Breast epithelium (tissue), 4 donors: ENCODE measurements at regions not wholly inside any gene's neighbourhood (a gene's known extent, or its start where the extent isn't known, plus 50 kb on each side); places are given as distances from the start of the nearest gene placed in this dataset.

Source experiments
- DNase-seq, 2 donors: peaks; one replicate each; pipeline ENCODE4 v3.0.0-alpha.2; 2019; ENCODE audit warnings: low spot score in 2 of 2
- H3K27ac ChIP-seq, 2 donors: fragments of 200-600 bp; sonication (generic) in 1 of 2; one replicate each; pipeline ENCODE4 v1.5.1; 2016 to 2019; ENCODE audit warnings: mild to moderate bottlenecking in 1 of 2
- H3K27me3 ChIP-seq, 2 donors: fragments of 200-600 bp; sonication (generic) in 1 of 2; one replicate each; pipeline versions ENCODE4 v1.5.1 to v1.6.0; 2017 to 2019; ENCODE audit warnings: control low read depth in 1 of 2, mild to moderate bottlenecking in 1 of 2
- H3K36me3 ChIP-seq: fragments of 200-600 bp; one replicate; pipeline ENCODE4 v1.5.1; 2019
- H3K4me1 ChIP-seq, 2 donors: fragments of 200-600 bp; sonication (generic); one replicate each; pipeline ENCODE4 v1.5.1; 2016 to 2019; ENCODE audit warnings: control low read depth in 1 of 2
- H3K4me3 ChIP-seq, 3 donors: fragments of 200-600 bp; sonication (generic); 1 replicate in 2 of 3; 2 replicates in 1 of 3; pipeline ENCODE4 v1.5.1; 2016 to 2019; ENCODE audit warnings: mild to moderate bottlenecking in 3 of 3, moderate library complexity in 2 of 3
- H3K9me3 ChIP-seq, 2 donors: fragments of 200-600 bp; sonication (generic) in 1 of 2; one replicate each; pipeline ENCODE4 v1.5.1; 2016 to 2019; ENCODE audit warnings: control low read depth in 1 of 2
- POLR2A ChIP-seq: fragments of 450-650 bp; IDR thresholded peaks from one replicate; pipeline ENCODE4 v1.6.1; 2016; ENCODE audit warnings: antibody characterized with exemption, mild to moderate bottlenecking, moderate library complexity
- POLR2AphosphoS5 ChIP-seq, 3 donors: sonication (generic); formaldehyde crosslinking; IDR thresholded peaks; one replicate each; pipeline ENCODE4 v1.6.1; 2017; ENCODE audit warnings: antibody characterized with exemption in 3 of 3
- intact Hi-C: fragments of 100-400 bp; cut with DNase I; formaldehyde crosslinking; loops from one replicate; pipeline ENCODE4 v1.15.1; 2023; ENCODE audit warnings: low total_unique reads
- TF ChIP-seq, protein P1 (sequence below), 3 donors: fragments of 450-650 bp; IDR thresholded peaks; one replicate each; pipeline ENCODE4 v1.5.1; 2016 to 2017; ENCODE audit warnings: antibody characterized with exemption in 3 of 3, mild to moderate bottlenecking in 3 of 3, moderate library complexity in 3 of 3

DNA sequence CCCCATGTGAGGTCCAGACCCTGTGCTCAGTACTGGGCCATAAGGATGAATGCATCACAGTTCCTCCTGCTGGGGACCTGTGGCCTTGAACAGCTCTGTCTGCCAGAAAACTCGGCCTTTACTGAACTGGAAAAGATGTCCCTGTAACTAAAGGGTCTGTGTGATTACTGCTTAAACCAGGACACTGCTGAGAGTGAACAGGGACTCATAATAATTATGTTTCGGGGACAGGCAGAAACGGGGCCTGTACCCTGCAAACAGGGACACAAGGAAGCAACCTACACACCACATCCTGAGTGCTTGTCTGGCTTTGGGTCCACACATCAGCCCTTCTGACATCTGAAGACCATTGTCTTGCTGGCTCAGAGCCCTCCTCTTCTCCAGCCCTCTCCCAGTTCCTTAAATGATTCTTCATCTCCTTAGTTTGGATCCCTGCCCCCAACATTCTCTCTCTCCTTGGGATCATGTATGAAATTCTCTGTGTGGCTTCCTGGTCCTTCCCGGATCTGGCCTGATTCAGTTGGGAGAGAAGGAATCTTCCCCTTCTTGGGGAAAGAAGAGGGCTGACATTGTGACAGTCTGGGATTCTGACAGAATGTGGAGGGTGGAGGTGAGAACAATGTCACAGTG, 248.0 kb downstream of the MYCN start:
- intact Hi-C loops, result no loop called here
- Histone ChIP-seq H3K27ac (no peak overlapping the region), H3K9me3 (no peaks in the 10 kb centered on the region), H3K27me3 (no peaks in the 10 kb centered on the region), H3K36me3 (no peaks in the 10 kb centered on the region), H3K4me1 (no peaks in the 10 kb centered on the region), H3K4me3 (no peak overlapping the region)
- TF ChIP-seq, protein P1, sequence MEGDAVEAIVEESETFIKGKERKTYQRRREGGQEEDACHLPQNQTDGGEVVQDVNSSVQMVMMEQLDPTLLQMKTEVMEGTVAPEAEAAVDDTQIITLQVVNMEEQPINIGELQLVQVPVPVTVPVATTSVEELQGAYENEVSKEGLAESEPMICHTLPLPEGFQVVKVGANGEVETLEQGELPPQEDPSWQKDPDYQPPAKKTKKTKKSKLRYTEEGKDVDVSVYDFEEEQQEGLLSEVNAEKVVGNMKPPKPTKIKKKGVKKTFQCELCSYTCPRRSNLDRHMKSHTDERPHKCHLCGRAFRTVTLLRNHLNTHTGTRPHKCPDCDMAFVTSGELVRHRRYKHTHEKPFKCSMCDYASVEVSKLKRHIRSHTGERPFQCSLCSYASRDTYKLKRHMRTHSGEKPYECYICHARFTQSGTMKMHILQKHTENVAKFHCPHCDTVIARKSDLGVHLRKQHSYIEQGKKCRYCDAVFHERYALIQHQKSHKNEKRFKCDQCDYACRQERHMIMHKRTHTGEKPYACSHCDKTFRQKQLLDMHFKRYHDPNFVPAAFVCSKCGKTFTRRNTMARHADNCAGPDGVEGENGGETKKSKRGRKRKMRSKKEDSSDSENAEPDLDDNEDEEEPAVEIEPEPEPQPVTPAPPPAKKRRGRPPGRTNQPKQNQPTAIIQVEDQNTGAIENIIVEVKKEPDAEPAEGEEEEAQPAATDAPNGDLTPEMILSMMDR (IDR thresholded peaks at IDR 0.05), result no peak
- TF ChIP-seq POLR2AphosphoS5 (IDR thresholded peaks at IDR 0.05), result no peak
- no peak for TF ChIP-seq POLR2A
- no peak for DNase-seq

DNA sequence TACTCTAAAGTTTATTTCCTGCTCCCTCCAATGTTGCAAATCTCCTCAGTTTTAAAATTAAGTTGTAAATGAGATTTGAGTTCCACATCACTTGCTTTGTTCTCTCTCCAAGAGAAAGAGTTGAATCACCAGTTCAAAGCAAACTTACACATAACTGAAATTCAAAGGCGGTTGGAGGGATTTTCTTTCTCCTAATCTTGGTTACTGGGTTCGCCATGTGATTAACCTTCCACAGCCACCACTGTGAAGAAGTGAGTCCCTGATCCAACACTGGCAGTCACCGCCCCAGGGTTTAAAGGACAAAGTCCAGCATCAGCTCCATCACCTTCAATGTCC, 247.1 kb downstream of the MYCN start:
- H3K27ac ChIP-seq, result no peak overlapping the region
- no peaks in the 10 kb centered on the region for H3K9me3 ChIP-seq
- TF ChIP-seq, protein P1 (IDR thresholded peaks at IDR 0.05), result no peak
- TF ChIP-seq POLR2A (no peak), POLR2AphosphoS5 (IDR thresholded peaks at IDR 0.05) (no peak)
- no peak for DNase-seq
- H3K36me3 ChIP-seq, result no peaks in the 10 kb centered on the region
- no peaks in the 10 kb centered on the region for H3K4me1 ChIP-seq
- no peaks in the 10 kb centered on the region for H3K27me3 ChIP-seq
- no peak overlapping the region for H3K4me3 ChIP-seq
- intact Hi-C loops, result no loop called here

DNA sequence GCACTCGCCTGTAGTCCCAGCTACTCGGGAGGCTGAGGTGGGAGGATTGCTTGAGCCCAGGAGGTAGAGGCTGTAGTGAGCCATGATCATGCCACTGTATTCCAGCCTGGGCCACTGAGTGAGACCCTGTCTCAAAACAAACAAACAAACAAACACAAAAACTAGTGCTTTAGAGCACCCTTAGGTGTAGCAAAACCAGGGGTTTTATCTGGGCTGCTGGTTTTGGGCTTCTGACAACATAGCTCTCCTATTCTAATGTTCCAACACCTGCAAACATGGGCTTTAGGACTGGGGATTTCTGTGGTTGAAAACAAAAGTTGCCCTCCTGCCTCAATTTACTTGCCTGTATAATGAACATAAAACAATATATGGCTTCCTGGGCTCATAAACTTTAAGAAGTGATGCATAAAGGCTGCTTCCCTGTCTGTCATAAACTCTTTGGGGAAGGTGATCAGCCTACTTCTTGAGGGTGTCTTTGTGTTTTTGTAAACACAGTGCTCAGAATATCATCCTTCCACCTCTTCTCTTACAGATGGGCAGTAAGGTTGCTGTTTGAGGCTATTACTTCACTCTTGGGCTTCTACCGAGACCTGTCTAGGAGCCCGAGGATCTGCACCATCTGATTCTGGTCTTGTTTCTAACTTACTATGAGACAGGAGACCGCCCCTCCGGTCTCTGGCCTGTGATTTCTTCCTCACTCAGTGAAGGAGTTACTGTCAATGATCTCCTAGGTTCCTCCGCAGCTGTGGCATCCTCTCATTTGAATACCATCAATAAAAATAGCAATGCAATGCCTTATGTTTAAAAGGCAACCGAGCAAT, 246.5 kb downstream of the MYCN start:
- TF ChIP-seq POLR2AphosphoS5 (IDR thresholded peaks at IDR 0.05), result no peak
- TF ChIP-seq POLR2A, result no peak
- TF ChIP-seq, protein P1 (IDR thresholded peaks at IDR 0.05), result no peak
- intact Hi-C loops, result no loop called here
- H3K27ac ChIP-seq, result no peak overlapping the region
- no peaks in the 10 kb centered on the region for H3K9me3 ChIP-seq
- no peaks in the 10 kb centered on the region for H3K27me3 ChIP-seq
- H3K4me3 ChIP-seq, result no peak overlapping the region
- no peak for DNase-seq
- no peaks in the 10 kb centered on the region for H3K36me3 ChIP-seq
- H3K4me1 ChIP-seq, result no peaks in the 10 kb centered on the region

DNA sequence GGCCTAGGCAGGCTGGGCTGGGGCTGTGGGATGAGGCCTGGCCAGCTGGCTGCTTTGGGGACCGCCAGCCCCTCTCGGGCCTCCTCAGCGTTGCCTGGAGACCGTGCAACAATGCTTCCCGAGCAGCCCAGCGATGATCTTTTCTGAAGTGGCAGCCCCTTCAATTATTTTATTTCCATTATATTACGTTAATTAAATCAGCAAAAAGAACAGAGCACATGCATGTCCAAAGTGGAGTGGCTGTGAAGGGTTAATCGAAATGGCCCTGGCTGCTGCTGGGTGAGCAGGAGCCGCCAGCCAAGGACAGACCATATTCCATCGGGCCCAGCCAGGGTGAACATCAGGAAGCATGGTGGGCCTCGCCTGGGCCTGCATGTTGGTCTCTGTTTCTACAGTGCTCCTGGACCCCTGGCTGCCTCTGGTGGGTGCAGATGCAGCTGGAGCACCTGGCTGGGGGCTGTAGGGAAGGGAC, 245.5 kb downstream of the MYCN start:
- intact Hi-C loops, result no loop called here
- no peak for DNase-seq
- Histone ChIP-seq H3K4me3 (no peak overlapping the region), H3K36me3 (no peaks in the 10 kb centered on the region), H3K9me3 (no peaks in the 10 kb centered on the region), H3K27ac (no peak overlapping the region), H3K4me1 (no peaks in the 10 kb centered on the region), H3K27me3 (no peaks in the 10 kb centered on the region)
- TF ChIP-seq, protein P1 (IDR thresholded peaks at IDR 0.05), result no peak
- no peak for TF ChIP-seq POLR2AphosphoS5 (IDR thresholded peaks at IDR 0.05)
- no peak for TF ChIP-seq POLR2A

DNA sequence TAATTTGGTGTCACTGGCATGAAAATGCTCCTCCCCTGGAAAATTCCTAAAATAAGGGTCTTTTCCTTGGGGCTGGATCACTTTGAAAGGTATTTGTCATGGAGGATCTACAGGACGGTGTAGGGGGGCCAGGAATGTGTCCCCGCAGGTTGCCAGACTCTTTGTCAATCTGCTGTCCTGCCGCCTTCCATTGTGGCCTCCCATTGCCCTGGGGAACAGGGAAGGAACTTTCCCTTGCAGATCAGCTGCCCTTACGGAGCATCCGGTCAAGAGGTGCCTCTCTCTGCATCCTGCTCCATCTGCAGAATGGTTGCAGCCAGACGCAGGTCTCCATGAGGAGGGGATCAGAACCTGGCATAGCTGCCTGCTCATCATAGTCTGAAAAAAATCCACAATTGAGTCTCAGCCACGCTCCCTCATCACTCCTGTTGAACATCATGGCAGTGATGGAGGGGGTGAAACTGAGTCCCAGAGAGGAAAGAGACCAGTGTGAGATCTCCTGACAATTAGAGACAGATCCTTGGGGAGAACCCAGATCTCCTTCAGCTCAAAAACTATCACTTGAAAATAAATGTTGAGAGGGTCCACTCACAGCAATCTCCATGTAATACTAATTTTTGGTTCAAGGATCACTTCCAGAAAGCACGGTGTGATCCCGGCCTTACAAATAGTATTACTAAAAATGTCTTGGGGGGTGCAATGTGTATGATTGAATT, 244.8 kb downstream of the MYCN start:
- Histone ChIP-seq H3K4me3 (no peak overlapping the region), H3K27ac (no peak overlapping the region), H3K4me1 (no peaks in the 10 kb centered on the region), H3K9me3 (no peaks in the 10 kb centered on the region), H3K36me3 (no peaks in the 10 kb centered on the region), H3K27me3 (no peaks in the 10 kb centered on the region)
- DNase-seq, result no peak
- TF ChIP-seq, protein P1 (IDR thresholded peaks at IDR 0.05), result no peak
- TF ChIP-seq POLR2AphosphoS5 (IDR thresholded peaks at IDR 0.05) (no peak), POLR2A (no peak)
- intact Hi-C loops, result no loop called here
